ENCODE measurements at regions not wholly inside any gene's neighbourhood (a gene's known extent, or its start where the extent isn't known, plus 50 kb on each side); places are given as distances from the start of the nearest gene placed in this dataset.

DNA sequence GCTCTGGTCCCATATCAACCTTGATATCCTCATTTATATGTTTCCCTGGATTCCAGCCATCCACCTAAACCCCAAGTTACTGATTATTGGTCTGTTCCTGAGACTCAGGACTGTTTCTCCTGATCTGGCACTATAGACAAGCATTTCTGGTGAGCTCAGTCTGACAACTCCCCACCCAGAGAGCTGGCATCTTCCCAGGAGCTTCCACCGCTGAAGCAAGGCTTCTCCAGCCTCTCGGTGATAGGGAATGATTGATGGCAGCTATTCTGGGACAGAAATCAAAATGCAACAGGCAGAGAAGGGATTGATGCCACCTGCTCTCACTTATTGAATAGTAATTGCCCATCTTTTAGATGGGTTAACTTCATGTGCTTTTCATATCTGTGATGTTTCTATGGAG is 169.7 kb upstream of the GGTLC1 start:
- Histone ChIP-seq H3K27me3 (ENCODE audit: control insufficient read depth in 4 of 4, insufficient read depth in 4 of 4, low read length in 3 of 4) (no peaks in the 10 kb centered on the region), H3K27ac (ENCODE audit: low read depth in 1 of 2, low read length in 2 of 2) (no peak overlapping the region), H3K9me3 (ENCODE audit: control insufficient read depth in 4 of 4, low read length in 3 of 4) (no peaks in the 10 kb centered on the region), H3K9ac (ENCODE audit: low read depth in 1 of 2, low read length in 2 of 2) (no peak overlapping the region), H3K36me3 (ENCODE audit: control insufficient read depth in 4 of 4, insufficient read depth in 3 of 4, low read depth in 1 of 4, low read length in 3 of 4) (no peaks in the 10 kb centered on the region), H3K4me3 (ENCODE audit: low read depth in 1 of 3, low read length in 3 of 3) (no peak overlapping the region), H3K4me1 (ENCODE audit: control insufficient read depth in 4 of 4, insufficient read depth in 4 of 4, low read length in 3 of 4) (no peaks in the 10 kb centered on the region)
- TF ChIP-seq, protein P1, sequence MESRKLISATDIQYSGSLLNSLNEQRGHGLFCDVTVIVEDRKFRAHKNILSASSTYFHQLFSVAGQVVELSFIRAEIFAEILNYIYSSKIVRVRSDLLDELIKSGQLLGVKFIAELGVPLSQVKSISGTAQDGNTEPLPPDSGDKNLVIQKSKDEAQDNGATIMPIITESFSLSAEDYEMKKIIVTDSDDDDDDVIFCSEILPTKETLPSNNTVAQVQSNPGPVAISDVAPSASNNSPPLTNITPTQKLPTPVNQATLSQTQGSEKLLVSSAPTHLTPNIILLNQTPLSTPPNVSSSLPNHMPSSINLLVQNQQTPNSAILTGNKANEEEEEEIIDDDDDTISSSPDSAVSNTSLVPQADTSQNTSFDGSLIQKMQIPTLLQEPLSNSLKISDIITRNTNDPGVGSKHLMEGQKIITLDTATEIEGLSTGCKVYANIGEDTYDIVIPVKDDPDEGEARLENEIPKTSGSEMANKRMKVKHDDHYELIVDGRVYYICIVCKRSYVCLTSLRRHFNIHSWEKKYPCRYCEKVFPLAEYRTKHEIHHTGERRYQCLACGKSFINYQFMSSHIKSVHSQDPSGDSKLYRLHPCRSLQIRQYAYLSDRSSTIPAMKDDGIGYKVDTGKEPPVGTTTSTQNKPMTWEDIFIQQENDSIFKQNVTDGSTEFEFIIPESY (IDR thresholded peaks at IDR 0.05): no peak
- TF ChIP-seq NR2F2 (IDR thresholded peaks at IDR 0.05) (no peak), RAD21 (IDR thresholded peaks at IDR 0.05) (no peak)
- WGBS: 54% methylated on average over 2 of the region's 2 CpGs
- DNase-seq (ENCODE audit: low spot score): no peak

DNA sequence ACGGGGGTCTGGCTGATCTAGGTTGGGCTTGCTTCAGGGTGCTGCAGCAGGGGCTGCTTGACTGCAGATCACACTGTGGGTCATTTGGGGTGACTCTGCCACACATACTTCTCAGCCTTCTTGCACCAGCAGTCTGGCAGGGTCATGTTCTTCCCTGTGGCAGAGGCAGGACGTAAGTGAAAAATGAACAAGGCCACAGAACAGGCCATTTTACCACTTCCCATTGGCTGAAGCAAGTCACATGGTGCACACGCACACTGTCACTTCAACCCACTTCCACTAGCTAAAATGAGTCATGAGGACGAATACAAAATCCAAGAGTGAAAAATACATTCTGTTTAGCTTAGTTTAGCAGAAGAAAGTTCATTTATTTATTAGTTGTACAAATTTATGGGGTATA is 168.6 kb upstream of the GGTLC1 start:
- 79% methylated on average over 4 of the region's 4 CpGs for WGBS

More for the DNA sequence above, 168.6 kb upstream of the GGTLC1 start:
- Histone ChIP-seq H3K36me3 (ENCODE audit: control insufficient read depth in 4 of 4, insufficient read depth in 3 of 4, low read depth in 1 of 4, low read length in 3 of 4) (no peaks in the 10 kb centered on the region), H3K27me3 (ENCODE audit: control insufficient read depth in 4 of 4, insufficient read depth in 4 of 4, low read length in 3 of 4) (no peaks in the 10 kb centered on the region), H3K27ac (ENCODE audit: low read depth in 1 of 2, low read length in 2 of 2) (no peak overlapping the region), H3K4me3 (ENCODE audit: low read depth in 1 of 3, low read length in 3 of 3) (no peak overlapping the region), H3K9me3 (ENCODE audit: control insufficient read depth in 4 of 4, low read length in 3 of 4) (no peaks in the 10 kb centered on the region), H3K4me1 (ENCODE audit: control insufficient read depth in 4 of 4, insufficient read depth in 4 of 4, low read length in 3 of 4) (no peaks in the 10 kb centered on the region), H3K9ac (ENCODE audit: low read depth in 1 of 2, low read length in 2 of 2) (no peak overlapping the region)
- no peak for DNase-seq (ENCODE audit: low spot score)
- TF ChIP-seq, protein P2, sequence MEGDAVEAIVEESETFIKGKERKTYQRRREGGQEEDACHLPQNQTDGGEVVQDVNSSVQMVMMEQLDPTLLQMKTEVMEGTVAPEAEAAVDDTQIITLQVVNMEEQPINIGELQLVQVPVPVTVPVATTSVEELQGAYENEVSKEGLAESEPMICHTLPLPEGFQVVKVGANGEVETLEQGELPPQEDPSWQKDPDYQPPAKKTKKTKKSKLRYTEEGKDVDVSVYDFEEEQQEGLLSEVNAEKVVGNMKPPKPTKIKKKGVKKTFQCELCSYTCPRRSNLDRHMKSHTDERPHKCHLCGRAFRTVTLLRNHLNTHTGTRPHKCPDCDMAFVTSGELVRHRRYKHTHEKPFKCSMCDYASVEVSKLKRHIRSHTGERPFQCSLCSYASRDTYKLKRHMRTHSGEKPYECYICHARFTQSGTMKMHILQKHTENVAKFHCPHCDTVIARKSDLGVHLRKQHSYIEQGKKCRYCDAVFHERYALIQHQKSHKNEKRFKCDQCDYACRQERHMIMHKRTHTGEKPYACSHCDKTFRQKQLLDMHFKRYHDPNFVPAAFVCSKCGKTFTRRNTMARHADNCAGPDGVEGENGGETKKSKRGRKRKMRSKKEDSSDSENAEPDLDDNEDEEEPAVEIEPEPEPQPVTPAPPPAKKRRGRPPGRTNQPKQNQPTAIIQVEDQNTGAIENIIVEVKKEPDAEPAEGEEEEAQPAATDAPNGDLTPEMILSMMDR (IDR thresholded peaks at IDR 0.05; ENCODE audit: low read depth, low read length, missing input control): no peak
- TF ChIP-seq HNF4A (conservative IDR thresholded peaks at IDR 0.05) (no peak), HNF4G (IDR thresholded peaks at IDR 0.05) (no peak), FOXA2 (IDR thresholded peaks at IDR 0.05) (no peak), JUND (IDR thresholded peaks at IDR 0.05) (no peak), FOXA1 (IDR thresholded peaks at IDR 0.05) (no peak), GABPA (IDR thresholded peaks at IDR 0.05 in 1 of 2, conservative IDR thresholded peaks at IDR 0.05 in 1 of 2) (no peak), TAF1 (conservative IDR thresholded peaks at IDR 0.05) (no peak), YY1 (IDR thresholded peaks at IDR 0.05) (no peak), RAD21 (IDR thresholded peaks at IDR 0.05) (no peak), EGR1 (IDR thresholded peaks at IDR 0.05; ENCODE audit: low read depth in 2 of 2) (no peak), NR2F2 (IDR thresholded peaks at IDR 0.05) (no peak), RXRA (IDR thresholded peaks at IDR 0.05) (no peak)
- TF ChIP-seq, protein P3, sequence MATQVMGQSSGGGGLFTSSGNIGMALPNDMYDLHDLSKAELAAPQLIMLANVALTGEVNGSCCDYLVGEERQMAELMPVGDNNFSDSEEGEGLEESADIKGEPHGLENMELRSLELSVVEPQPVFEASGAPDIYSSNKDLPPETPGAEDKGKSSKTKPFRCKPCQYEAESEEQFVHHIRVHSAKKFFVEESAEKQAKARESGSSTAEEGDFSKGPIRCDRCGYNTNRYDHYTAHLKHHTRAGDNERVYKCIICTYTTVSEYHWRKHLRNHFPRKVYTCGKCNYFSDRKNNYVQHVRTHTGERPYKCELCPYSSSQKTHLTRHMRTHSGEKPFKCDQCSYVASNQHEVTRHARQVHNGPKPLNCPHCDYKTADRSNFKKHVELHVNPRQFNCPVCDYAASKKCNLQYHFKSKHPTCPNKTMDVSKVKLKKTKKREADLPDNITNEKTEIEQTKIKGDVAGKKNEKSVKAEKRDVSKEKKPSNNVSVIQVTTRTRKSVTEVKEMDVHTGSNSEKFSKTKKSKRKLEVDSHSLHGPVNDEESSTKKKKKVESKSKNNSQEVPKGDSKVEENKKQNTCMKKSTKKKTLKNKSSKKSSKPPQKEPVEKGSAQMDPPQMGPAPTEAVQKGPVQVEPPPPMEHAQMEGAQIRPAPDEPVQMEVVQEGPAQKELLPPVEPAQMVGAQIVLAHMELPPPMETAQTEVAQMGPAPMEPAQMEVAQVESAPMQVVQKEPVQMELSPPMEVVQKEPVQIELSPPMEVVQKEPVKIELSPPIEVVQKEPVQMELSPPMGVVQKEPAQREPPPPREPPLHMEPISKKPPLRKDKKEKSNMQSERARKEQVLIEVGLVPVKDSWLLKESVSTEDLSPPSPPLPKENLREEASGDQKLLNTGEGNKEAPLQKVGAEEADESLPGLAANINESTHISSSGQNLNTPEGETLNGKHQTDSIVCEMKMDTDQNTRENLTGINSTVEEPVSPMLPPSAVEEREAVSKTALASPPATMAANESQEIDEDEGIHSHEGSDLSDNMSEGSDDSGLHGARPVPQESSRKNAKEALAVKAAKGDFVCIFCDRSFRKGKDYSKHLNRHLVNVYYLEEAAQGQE (IDR thresholded peaks at IDR 0.05): no peak
- TF ChIP-seq, protein P1 (IDR thresholded peaks at IDR 0.05): no peak
- TF ChIP-seq, protein P4, sequence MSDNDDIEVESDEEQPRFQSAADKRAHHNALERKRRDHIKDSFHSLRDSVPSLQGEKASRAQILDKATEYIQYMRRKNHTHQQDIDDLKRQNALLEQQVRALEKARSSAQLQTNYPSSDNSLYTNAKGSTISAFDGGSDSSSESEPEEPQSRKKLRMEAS (IDR thresholded peaks at IDR 0.05): no peak
- TF ChIP-seq, protein P5, sequence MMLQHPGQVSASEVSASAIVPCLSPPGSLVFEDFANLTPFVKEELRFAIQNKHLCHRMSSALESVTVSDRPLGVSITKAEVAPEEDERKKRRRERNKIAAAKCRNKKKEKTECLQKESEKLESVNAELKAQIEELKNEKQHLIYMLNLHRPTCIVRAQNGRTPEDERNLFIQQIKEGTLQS (IDR thresholded peaks at IDR 0.05): no peak
